ENCODE measurements at regions not wholly inside any gene's neighbourhood (a gene's known extent, or its start where the extent isn't known, plus 50 kb on each side); places are given as distances from the start of the nearest gene placed in this dataset.
A peak's percentile ranks its signal among the peaks of the same experiment; 100 is the strongest.

DNA sequence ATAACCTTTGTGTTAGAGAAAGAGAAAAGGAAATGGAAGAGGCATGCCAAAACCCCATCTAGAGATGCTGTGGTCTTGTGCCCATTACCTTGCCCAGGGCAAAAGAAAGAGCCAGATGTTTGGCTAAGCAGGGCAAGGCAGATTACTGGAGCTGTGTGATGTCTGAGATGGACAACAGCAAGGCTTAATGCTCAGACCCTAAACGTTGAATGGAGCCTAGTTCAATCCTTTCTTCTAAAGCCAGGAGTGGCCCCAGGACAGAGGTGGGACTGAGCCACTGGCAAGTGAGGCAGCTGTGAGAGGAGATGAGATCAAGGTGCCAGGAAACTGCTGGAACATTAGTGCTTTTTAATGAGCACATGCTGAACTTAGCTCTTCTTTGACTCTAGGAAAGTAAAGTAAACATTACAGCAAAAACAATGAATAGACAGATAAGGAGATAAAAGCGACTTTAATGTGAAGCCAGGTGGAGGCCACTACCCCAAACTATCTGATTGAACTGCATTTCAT, 143.0 kb upstream of the EGFLAM start:
- no peaks in the 10 kb centered on the region for H3K27me3 ChIP-seq (ENCODE audit: insufficient read depth, low read length)
- H3K36me3 ChIP-seq (ENCODE audit: insufficient read depth, low read depth, low read length), result no peaks in the 10 kb centered on the region
- no peak overlapping the region for H3K4me3 ChIP-seq (ENCODE audit: low read length)
- no peak overlapping the region for H3K27ac ChIP-seq (ENCODE audit: low read length)
- peaks cover 8% of the 10 kb centered on the region; the same call in 1 of the 2 replicates for H3K4me1 ChIP-seq (ENCODE audit: insufficient read depth, low read length)
- H3K9ac ChIP-seq (ENCODE audit: low read depth, low read length), result no peak overlapping the region
- no peaks in the 10 kb centered on the region for H3K9me3 ChIP-seq (ENCODE audit: insufficient read depth, low read depth, low read length)

DNA sequence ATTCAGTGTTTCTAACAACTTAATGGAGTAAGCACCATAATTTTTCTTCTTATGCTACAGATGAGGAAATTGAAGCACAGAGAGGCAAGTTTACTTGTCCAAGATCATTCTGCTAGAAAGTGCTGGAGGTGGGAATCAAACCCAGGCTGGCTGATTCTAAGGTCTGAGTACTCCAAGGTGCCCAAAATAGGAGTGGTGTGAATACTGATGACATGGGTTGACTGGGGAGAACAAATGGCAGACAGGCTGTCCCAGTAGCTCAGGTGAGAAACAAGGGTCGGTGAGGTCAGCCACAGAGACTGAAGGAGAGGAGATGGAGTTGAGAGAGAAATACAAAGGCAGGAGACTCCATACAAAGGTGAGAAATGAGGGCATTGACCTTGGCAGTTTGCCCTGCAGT, 144.5 kb upstream of the EGFLAM start:
- Histone ChIP-seq H3K4me3 (ENCODE audit: low read length) (no peak overlapping the region), H3K36me3 (ENCODE audit: insufficient read depth, low read depth, low read length) (no peaks in the 10 kb centered on the region), H3K9ac (ENCODE audit: low read depth, low read length) (no peak overlapping the region), H3K4me1 (ENCODE audit: insufficient read depth, low read length) (peaks cover 8% of the 10 kb centered on the region; the same call in 1 of the 2 replicates), H3K9me3 (ENCODE audit: insufficient read depth, low read depth, low read length) (no peaks in the 10 kb centered on the region), H3K27me3 (ENCODE audit: insufficient read depth, low read length) (no peaks in the 10 kb centered on the region), H3K27ac (ENCODE audit: low read length) (no peak overlapping the region)

DNA sequence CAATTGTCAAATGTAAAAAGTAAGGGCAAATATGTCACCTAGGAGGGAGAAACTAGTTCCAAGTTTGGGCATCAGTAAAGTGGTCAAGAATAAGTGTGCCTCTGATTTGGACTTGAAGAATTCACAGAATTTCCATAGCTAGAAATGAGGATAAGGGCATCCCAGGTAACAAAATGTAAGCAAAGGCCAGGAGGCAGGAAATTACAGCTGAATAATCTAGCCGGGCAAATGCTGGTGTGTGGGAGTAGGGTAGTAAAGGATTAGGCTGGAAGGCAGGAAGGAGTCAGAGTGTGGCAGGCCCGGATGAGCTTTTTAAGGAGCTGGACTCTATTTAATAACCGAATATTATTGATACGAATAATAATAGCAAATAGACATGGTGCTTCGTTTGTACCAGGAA, 144.9 kb upstream of the EGFLAM start:
- no peaks in the 10 kb centered on the region for H3K36me3 ChIP-seq (ENCODE audit: insufficient read depth, low read depth, low read length)
- no peaks in the 10 kb centered on the region for H3K27me3 ChIP-seq (ENCODE audit: insufficient read depth, low read length)
- H3K4me1 ChIP-seq (ENCODE audit: insufficient read depth, low read length), result peaks cover 8% of the 10 kb centered on the region; the same call in 1 of the 2 replicates
- no peak overlapping the region for H3K4me3 ChIP-seq (ENCODE audit: low read length)
- H3K9ac ChIP-seq (ENCODE audit: low read depth, low read length), result no peak overlapping the region
- H3K9me3 ChIP-seq (ENCODE audit: insufficient read depth, low read depth, low read length), result no peaks in the 10 kb centered on the region
- no peak overlapping the region for H3K27ac ChIP-seq (ENCODE audit: low read length)

DNA sequence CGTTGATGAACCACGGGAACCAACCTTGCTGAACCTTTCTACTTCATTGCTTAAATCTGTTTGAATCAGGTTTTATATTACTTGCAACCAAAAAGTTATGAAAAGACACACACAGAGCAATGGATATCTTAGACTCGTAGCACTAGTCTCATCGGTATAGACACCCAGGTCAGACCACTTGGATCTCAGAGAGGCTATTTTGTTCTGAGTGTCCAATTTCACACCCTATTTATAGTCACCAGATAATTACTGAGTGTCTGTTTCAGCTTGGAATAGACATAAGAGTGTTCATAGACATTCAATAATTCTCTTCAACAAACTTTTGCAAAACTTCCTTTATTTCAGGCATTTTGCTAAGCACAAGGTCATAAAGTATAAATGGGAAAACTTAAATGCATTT, 145.4 kb upstream of the EGFLAM start:
- H3K9ac ChIP-seq (ENCODE audit: low read depth, low read length), result no peak overlapping the region
- H3K36me3 ChIP-seq (ENCODE audit: insufficient read depth, low read depth, low read length), result no peaks in the 10 kb centered on the region
- no peaks in the 10 kb centered on the region for H3K27me3 ChIP-seq (ENCODE audit: insufficient read depth, low read length)
- no peaks in the 10 kb centered on the region for H3K9me3 ChIP-seq (ENCODE audit: insufficient read depth, low read depth, low read length)
- H3K4me3 ChIP-seq (ENCODE audit: low read length), result no peak overlapping the region
- no peak overlapping the region for H3K27ac ChIP-seq (ENCODE audit: low read length)
- H3K4me1 ChIP-seq (ENCODE audit: insufficient read depth, low read length), result peaks cover 8% of the 10 kb centered on the region; the same call in 1 of the 2 replicates

DNA sequence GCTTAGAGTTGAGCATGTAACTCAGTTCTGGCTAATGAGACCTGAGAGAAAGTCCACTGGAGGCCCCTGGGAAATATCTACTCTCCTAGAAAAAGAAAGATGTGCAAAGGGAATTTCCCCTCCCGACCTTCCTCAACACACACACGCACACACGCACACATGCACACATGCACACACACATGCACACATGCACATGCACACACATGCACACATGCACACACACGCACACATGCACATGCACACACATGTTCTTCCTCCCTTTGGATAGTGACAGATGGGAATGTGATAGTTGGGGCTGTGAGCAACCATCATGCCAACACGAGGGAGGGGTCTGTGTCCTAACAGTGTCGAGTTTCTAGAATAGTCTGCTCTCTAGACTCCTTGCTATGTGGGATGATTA, 148.2 kb upstream of the EGFLAM start:
- Histone ChIP-seq H3K36me3 (ENCODE audit: insufficient read depth, low read depth, low read length) (no peaks in the 10 kb centered on the region), H3K4me3 (ENCODE audit: low read length) (no peak overlapping the region), H3K27ac (ENCODE audit: low read length) (no peak overlapping the region), H3K9me3 (ENCODE audit: insufficient read depth, low read depth, low read length) (no peaks in the 10 kb centered on the region), H3K4me1 (ENCODE audit: insufficient read depth, low read length) (peaks cover 14% of the 10 kb centered on the region), H3K27me3 (ENCODE audit: insufficient read depth, low read length) (peaks cover 9% of the 10 kb centered on the region; the same call in 1 of the 2 replicates), H3K9ac (ENCODE audit: low read depth, low read length) (no peak overlapping the region)

DNA sequence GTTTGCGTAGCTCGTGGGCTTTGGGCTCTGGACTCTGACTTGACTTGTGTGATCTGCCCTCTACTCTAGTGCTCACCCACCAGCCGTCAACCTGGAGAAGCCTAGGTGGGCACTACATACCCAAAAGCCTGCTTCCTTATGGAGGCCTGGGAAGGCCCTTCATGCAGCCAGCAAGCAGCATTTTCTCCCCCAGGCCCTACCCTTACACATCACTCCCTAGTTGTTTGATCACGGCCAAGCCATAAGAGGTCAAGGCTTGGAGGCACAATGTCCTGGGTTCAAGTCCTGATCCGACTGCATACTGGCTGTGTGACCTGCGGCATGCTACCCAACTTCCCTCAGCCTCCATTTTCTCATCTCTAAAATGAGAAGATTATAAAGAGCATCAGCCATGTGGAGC, 151.3 kb upstream of the EGFLAM start:
- H3K27ac ChIP-seq (ENCODE audit: low read length), result no peak overlapping the region
- peaks cover 19% of the 10 kb centered on the region for H3K4me1 ChIP-seq (ENCODE audit: insufficient read depth, low read length)
- H3K4me3 ChIP-seq (ENCODE audit: low read length), result no peak overlapping the region
- H3K9me3 ChIP-seq (ENCODE audit: insufficient read depth, low read depth, low read length), result no peaks in the 10 kb centered on the region
- no peaks in the 10 kb centered on the region for H3K36me3 ChIP-seq (ENCODE audit: insufficient read depth, low read depth, low read length)
- no peak overlapping the region for H3K9ac ChIP-seq (ENCODE audit: low read depth, low read length)
- peaks cover 20% of the 10 kb centered on the region; the same call in 1 of the 2 replicates for H3K27me3 ChIP-seq (ENCODE audit: insufficient read depth, low read length)

DNA sequence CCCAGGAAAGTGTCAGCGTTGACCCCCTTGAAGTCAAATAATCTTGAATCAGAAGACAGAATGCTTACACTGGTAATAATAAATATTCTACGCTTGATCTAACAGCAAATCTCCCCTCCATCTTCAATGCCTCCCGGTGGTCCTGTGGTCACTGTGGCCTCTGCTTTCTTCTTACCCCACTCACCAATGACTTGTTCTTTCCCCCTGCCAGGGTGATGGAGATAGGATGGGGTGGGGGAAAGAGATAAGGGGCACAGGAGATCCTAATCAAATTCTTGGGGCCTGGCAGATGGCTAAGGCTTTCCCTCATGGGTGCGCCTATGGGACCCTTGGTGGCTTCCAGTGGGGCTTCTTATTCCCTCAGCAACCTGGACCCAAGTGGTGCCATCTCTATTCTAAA, 152.6 kb upstream of the EGFLAM start:
- H3K9ac ChIP-seq (ENCODE audit: low read depth, low read length), result no peak overlapping the region
- H3K4me1 ChIP-seq (ENCODE audit: insufficient read depth, low read length), result peaks cover 22% of the 10 kb centered on the region
- H3K4me3 ChIP-seq (ENCODE audit: low read length), result no peak overlapping the region
- H3K36me3 ChIP-seq (ENCODE audit: insufficient read depth, low read depth, low read length), result no peaks in the 10 kb centered on the region
- no peaks in the 10 kb centered on the region for H3K9me3 ChIP-seq (ENCODE audit: insufficient read depth, low read depth, low read length)
- peaks cover 20% of the 10 kb centered on the region; the same call in 1 of the 2 replicates for H3K27me3 ChIP-seq (ENCODE audit: insufficient read depth, low read length)
- H3K27ac ChIP-seq (ENCODE audit: low read length), result no peak overlapping the region

DNA sequence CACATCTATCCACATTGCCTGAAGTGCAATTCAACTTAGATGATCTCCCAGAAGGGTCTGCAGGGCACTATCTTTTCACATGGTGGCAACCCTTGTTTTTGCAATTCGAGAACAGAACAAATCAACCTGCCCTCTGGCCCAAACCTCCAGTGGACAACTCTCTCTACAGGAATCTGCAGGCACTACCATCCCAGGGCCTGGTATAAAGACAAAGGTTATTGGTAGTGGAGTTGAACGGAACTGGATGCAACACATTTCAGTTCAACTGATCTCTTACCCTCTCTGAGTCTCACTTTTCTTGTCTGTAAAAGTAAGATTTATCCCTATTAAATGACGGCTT, 153.2 kb upstream of the EGFLAM start:
- peak overlapping the region; percentile 7; the same call in 1 of the 2 replicates for H3K4me3 ChIP-seq (ENCODE audit: low read length)
- H3K9ac ChIP-seq (ENCODE audit: low read depth, low read length), result peak overlapping the region; percentile 31; the same call in 1 of the 2 replicates
- peaks cover 20% of the 10 kb centered on the region; the same call in 1 of the 2 replicates for H3K27me3 ChIP-seq (ENCODE audit: insufficient read depth, low read length)
- no peaks in the 10 kb centered on the region for H3K36me3 ChIP-seq (ENCODE audit: insufficient read depth, low read depth, low read length)
- H3K4me1 ChIP-seq (ENCODE audit: insufficient read depth, low read length), result peaks cover 26% of the 10 kb centered on the region
- H3K27ac ChIP-seq (ENCODE audit: low read length), result no peak overlapping the region
- no peaks in the 10 kb centered on the region for H3K9me3 ChIP-seq (ENCODE audit: insufficient read depth, low read depth, low read length)

DNA sequence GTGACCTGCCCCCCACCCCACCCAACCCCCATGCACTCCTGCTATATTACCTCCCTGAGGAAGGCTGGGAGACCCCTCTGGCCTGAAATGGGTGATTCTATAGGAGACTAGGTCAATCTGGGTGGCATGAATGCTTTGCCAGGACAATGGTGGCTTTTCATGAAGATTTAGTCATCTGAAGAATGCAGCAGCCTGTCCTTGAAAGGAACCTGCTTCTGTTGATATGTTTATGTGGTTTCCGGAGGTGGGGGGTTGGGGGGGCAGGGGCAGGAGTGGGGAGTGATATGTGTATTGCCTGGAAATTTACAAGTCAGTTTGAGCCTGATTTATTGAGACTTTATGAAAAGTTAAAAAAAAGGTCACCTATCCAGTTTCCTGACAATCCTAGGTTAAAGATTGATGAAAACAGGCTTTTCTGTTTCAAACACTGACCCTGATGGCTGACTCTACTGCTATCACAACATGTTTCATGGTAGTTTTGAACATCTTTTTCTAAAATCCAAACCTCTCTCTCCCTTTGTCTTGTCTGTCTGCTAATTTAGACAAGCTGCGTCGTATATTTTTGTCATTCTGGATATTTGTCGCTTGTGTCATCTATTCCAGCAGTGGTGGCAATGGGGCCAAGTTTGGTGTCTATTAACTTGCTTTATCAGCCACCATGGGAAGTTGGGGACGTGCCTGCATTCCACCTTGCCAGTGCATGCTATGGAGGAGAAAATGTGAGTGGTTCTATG, 153.7 kb upstream of the EGFLAM start:
- no peaks in the 10 kb centered on the region for H3K9me3 ChIP-seq (ENCODE audit: insufficient read depth, low read depth, low read length)
- peak overlapping the region; percentile 7; the same call in 1 of the 2 replicates for H3K4me3 ChIP-seq (ENCODE audit: low read length)
- no peaks in the 10 kb centered on the region for H3K36me3 ChIP-seq (ENCODE audit: insufficient read depth, low read depth, low read length)
- no peak overlapping the region for H3K27ac ChIP-seq (ENCODE audit: low read length)
- peaks cover 20% of the 10 kb centered on the region; the same call in 1 of the 2 replicates for H3K27me3 ChIP-seq (ENCODE audit: insufficient read depth, low read length)
- peak overlapping the region; percentile 31; the same call in 1 of the 2 replicates for H3K9ac ChIP-seq (ENCODE audit: low read depth, low read length)
- peaks cover 30% of the 10 kb centered on the region for H3K4me1 ChIP-seq (ENCODE audit: insufficient read depth, low read length)

DNA sequence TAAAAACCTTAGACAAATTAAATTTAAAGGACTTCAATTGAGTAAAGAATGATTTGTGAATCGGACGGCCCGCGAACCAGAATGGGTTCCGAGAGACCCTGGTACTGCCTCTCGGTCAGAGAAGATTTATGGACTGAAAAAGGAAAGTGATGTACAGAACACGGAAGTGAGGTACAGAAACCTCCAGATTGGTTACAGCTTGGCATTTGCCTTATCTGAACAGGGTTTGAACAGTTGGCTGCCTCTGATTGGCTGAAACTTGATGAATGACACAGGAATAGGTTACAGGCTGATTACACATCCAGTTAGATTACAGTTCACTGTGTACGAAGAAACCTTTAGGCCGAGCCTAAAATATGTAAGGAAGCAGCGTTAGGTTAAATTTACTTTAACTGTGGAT, 156.5 kb upstream of the EGFLAM start:
- Histone ChIP-seq H3K27me3 (ENCODE audit: insufficient read depth, low read length) (peaks cover 20% of the 10 kb centered on the region; the same call in 1 of the 2 replicates), H3K4me3 (ENCODE audit: low read length) (no peak overlapping the region), H3K27ac (ENCODE audit: low read length) (no peak overlapping the region), H3K36me3 (ENCODE audit: insufficient read depth, low read depth, low read length) (no peaks in the 10 kb centered on the region), H3K9me3 (ENCODE audit: insufficient read depth, low read depth, low read length) (no peaks in the 10 kb centered on the region), H3K9ac (ENCODE audit: low read depth, low read length) (no peak overlapping the region), H3K4me1 (ENCODE audit: insufficient read depth, low read length) (peaks cover 32% of the 10 kb centered on the region)

DNA sequence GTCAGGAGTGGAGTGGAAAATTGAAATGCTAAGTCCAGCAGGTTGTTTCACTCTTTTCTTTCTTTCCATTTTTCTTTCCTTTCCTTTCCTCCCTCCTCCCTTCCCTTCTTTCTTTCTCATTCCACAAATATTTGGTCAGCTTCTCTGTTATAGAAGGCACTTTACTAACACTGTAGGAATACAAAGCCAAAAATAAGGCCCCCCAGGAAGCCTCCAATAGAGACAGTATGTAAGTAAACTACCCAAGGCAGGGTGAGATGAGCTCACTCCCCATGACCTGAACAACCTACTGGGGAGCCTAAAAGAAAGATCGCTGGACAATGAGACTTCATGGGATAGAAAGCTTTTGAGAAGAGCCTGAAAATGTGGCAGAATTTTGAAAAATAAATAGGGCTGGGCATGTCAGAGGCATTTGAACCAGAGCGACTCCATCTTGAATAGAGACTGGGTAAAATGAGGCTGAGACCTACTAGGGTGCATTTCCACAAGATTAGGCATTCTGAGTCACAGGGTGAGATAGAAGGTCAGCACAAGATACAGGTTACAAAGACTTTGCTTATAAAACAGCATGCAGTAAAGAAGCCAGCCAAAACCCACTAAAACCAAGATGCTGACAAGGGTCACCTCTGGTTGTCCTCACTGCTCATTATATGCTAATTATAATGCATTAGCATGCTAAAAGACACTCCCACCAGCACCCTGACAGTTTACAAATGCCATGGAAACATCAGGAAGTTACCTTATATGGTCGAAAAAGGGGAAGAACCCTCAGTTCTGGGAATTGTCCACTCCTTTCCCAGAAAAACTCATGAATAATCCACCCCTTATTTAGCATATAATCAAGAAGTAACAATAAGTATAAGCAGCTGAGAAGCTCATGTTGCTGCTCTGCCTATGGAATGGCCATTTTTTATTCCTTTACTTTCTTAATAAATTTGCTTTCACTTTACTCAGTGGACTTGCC, 158.9 kb upstream of the EGFLAM start:
- H3K27me3 ChIP-seq (ENCODE audit: insufficient read depth, low read length), result peaks cover 11% of the 10 kb centered on the region; the same call in 1 of the 2 replicates
- H3K36me3 ChIP-seq (ENCODE audit: insufficient read depth, low read depth, low read length), result no peaks in the 10 kb centered on the region
- H3K4me1 ChIP-seq (ENCODE audit: insufficient read depth, low read length), result peaks cover 31% of the 10 kb centered on the region
- H3K9me3 ChIP-seq (ENCODE audit: insufficient read depth, low read depth, low read length), result no peaks in the 10 kb centered on the region
- no peak overlapping the region for H3K9ac ChIP-seq (ENCODE audit: low read depth, low read length)
- no peak overlapping the region for H3K27ac ChIP-seq (ENCODE audit: low read length)
- no peak overlapping the region for H3K4me3 ChIP-seq (ENCODE audit: low read length)

Data from iPS-20b (cell line).